ENCODE measurements at regions not wholly inside any gene's neighbourhood (a gene's known extent, or its start where the extent isn't known, plus 50 kb on each side); places are given as distances from the start of the nearest gene placed in this dataset.

- no peak for DNase-seq (ENCODE audit: low read depth in 6 of 9, low spot score in 9 of 9)
- Histone ChIP-seq H3K9me3 (ENCODE audit: control insufficient read depth in 2 of 2, insufficient read depth in 1 of 2, low read length in 1 of 2) (no peaks in the 10 kb centered on the region), H3K27ac (ENCODE audit: low read depth in 1 of 2, low read length in 1 of 2) (no peak overlapping the region), H3K36me3 (ENCODE audit: control insufficient read depth in 2 of 2, insufficient read depth in 2 of 2, low read length in 1 of 2) (no peaks in the 10 kb centered on the region), H3K4me1 (ENCODE audit: control insufficient read depth in 2 of 2, insufficient read depth in 2 of 2, low read length in 2 of 2) (no peaks in the 10 kb centered on the region), H3K4me3 (ENCODE audit: low read length in 2 of 2) (no peak overlapping the region), H3K27me3 (ENCODE audit: control insufficient read depth in 2 of 2, insufficient read depth in 1 of 2, low read length in 1 of 2) (no peaks in the 10 kb centered on the region)
- 96% methylated on average over 4 of the region's 4 CpGs for WGBS
Measured at GRCh38 chr22:27130906-27131305, 473.5 kb downstream of the MIAT start.

DNA sequence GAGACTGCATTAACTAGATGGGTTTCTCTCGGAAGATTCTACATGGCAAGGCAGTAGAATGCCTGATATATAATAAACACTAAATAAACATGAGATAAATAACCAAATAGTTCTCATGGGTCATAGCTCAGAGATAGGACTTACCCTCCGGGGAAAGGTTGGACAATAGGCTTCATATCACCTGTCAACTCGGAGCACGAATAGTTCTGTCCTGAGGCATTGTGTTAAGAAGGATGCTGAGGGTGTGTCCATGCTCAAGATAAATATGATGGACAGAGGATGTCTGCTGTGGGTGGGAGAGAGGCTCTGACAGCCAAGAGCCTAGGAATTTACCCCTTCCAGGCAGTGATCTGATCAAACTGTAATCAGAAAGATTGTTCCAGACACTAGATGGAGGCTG is 474.0 kb downstream of the MIAT start:
- Histone ChIP-seq H3K27me3 (ENCODE audit: control insufficient read depth in 2 of 2, insufficient read depth in 1 of 2, low read length in 1 of 2) (no peaks in the 10 kb centered on the region), H3K9me3 (ENCODE audit: control insufficient read depth in 2 of 2, insufficient read depth in 1 of 2, low read length in 1 of 2) (no peaks in the 10 kb centered on the region), H3K36me3 (ENCODE audit: control insufficient read depth in 2 of 2, insufficient read depth in 2 of 2, low read length in 1 of 2) (no peaks in the 10 kb centered on the region), H3K4me3 (ENCODE audit: low read length in 2 of 2) (no peak overlapping the region), H3K4me1 (ENCODE audit: control insufficient read depth in 2 of 2, insufficient read depth in 2 of 2, low read length in 2 of 2) (no peaks in the 10 kb centered on the region), H3K27ac (ENCODE audit: low read depth in 1 of 2, low read length in 1 of 2) (no peak overlapping the region)
- DNase-seq (ENCODE audit: low read depth in 6 of 9, low spot score in 9 of 9) = no peak
- 88% methylated on average over 4 of the region's 4 CpGs for WGBS

GRCh38 chr22:27132400-27132799 is 475.0 kb downstream of the MIAT start:
- H3K9me3 ChIP-seq (ENCODE audit: control insufficient read depth in 2 of 2, insufficient read depth in 1 of 2, low read length in 1 of 2) = no peaks in the 10 kb centered on the region
- 93% methylated on average over 3 of the region's 3 CpGs for WGBS
- no peaks in the 10 kb centered on the region for H3K36me3 ChIP-seq (ENCODE audit: control insufficient read depth in 2 of 2, insufficient read depth in 2 of 2, low read length in 1 of 2)
- H3K4me1 ChIP-seq (ENCODE audit: control insufficient read depth in 2 of 2, insufficient read depth in 2 of 2, low read length in 2 of 2) = no peaks in the 10 kb centered on the region
- H3K27ac ChIP-seq (ENCODE audit: low read depth in 1 of 2, low read length in 1 of 2) = no peak overlapping the region
- no peaks in the 10 kb centered on the region for H3K27me3 ChIP-seq (ENCODE audit: control insufficient read depth in 2 of 2, insufficient read depth in 1 of 2, low read length in 1 of 2)
- DNase-seq (ENCODE audit: low read depth in 6 of 9, low spot score in 9 of 9) = no peak
- H3K4me3 ChIP-seq (ENCODE audit: low read length in 2 of 2) = no peak overlapping the region

GRCh38 chr22:27133019-27133431 is 475.6 kb downstream of the MIAT start:
- Histone ChIP-seq H3K9me3 (ENCODE audit: control insufficient read depth in 2 of 2, insufficient read depth in 1 of 2, low read length in 1 of 2) (no peaks in the 10 kb centered on the region), H3K27me3 (ENCODE audit: control insufficient read depth in 2 of 2, insufficient read depth in 1 of 2, low read length in 1 of 2) (no peaks in the 10 kb centered on the region), H3K4me1 (ENCODE audit: control insufficient read depth in 2 of 2, insufficient read depth in 2 of 2, low read length in 2 of 2) (no peaks in the 10 kb centered on the region), H3K4me3 (ENCODE audit: low read length in 2 of 2) (no peak overlapping the region), H3K27ac (ENCODE audit: low read depth in 1 of 2, low read length in 1 of 2) (no peak overlapping the region), H3K36me3 (ENCODE audit: control insufficient read depth in 2 of 2, insufficient read depth in 2 of 2, low read length in 1 of 2) (no peaks in the 10 kb centered on the region)
- WGBS = 46% methylated on average over 10 of the region's 10 CpGs
- DNase-seq (ENCODE audit: low read depth in 6 of 9, low spot score in 9 of 9) = no peak

DNA sequence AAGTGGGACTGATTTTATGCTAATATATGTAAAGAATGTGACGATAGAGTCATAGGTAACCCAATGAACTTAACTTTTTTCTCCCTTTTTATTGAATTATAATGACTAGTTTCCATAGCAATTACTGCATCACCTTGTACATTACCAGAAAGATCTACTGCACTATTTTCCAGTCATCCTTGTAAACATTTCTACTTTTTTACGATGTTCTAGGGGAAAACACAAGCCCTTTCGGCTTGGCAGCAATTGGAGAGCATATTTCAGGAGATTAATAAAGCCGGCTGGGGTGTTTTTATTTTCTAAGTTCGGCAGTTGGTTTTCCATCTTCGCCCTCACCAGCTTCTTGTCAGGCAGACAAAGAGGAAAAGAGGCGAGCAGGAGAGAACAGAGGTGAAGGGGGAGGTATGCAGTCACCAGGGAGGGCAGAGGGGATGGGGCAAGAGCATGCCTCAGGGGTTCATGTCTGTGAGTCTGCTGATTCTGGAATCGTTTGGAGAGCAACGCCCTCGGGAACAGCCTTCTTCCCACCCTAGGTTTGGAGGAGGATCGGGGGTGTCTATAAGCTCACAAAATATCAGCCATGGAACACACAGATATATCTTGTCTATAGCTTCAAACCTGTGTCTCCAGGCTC is 476.4 kb downstream of the MIAT start:
- WGBS = 85% methylated on average over 11 of the region's 11 CpGs
- H3K27ac ChIP-seq (ENCODE audit: low read depth in 1 of 2, low read length in 1 of 2) = no peak overlapping the region

DNA sequence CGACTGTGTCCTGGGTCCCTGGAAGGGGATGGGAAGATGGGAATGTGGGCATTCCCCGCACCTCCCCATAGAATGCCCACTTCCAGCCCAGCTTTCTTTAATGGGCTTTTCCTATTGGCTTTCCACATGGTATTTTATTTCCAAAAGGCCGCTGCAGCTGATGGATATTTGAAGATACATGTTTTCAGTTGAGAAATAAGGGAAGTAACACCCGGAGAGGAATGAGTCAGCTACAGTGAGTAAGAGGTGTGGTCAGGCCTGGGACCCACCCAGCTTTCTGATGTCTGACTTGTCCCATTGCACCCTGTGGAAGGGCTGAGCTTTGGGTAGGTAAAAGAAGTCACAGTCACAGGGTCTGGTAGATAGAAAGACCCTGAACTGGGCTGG is 476.9 kb downstream of the MIAT start:
- 41% methylated on average over 4 of the region's 4 CpGs for WGBS
- H3K4me1 ChIP-seq (ENCODE audit: control insufficient read depth in 2 of 2, insufficient read depth in 2 of 2, low read length in 2 of 2) = no peaks in the 10 kb centered on the region
- no peak overlapping the region for H3K27ac ChIP-seq (ENCODE audit: low read depth in 1 of 2, low read length in 1 of 2)
- no peaks in the 10 kb centered on the region for H3K9me3 ChIP-seq (ENCODE audit: control insufficient read depth in 2 of 2, insufficient read depth in 1 of 2, low read length in 1 of 2)
- no peak overlapping the region for H3K4me3 ChIP-seq (ENCODE audit: low read length in 2 of 2)
- peak in 1 of 9 donors; percentile 7 for DNase-seq (ENCODE audit: low read depth in 6 of 9, low spot score in 9 of 9)
- no peaks in the 10 kb centered on the region for H3K27me3 ChIP-seq (ENCODE audit: control insufficient read depth in 2 of 2, insufficient read depth in 1 of 2, low read length in 1 of 2)
- no peaks in the 10 kb centered on the region for H3K36me3 ChIP-seq (ENCODE audit: control insufficient read depth in 2 of 2, insufficient read depth in 2 of 2, low read length in 1 of 2)

More for the DNA sequence above, 476.4 kb downstream of the MIAT start:
- Histone ChIP-seq H3K4me1 (ENCODE audit: control insufficient read depth in 2 of 2, insufficient read depth in 2 of 2, low read length in 2 of 2) (no peaks in the 10 kb centered on the region), H3K27me3 (ENCODE audit: control insufficient read depth in 2 of 2, insufficient read depth in 1 of 2, low read length in 1 of 2) (no peaks in the 10 kb centered on the region), H3K4me3 (ENCODE audit: low read length in 2 of 2) (no peak overlapping the region), H3K9me3 (ENCODE audit: control insufficient read depth in 2 of 2, insufficient read depth in 1 of 2, low read length in 1 of 2) (no peaks in the 10 kb centered on the region), H3K36me3 (ENCODE audit: control insufficient read depth in 2 of 2, insufficient read depth in 2 of 2, low read length in 1 of 2) (no peaks in the 10 kb centered on the region)
- no peak for DNase-seq (ENCODE audit: low read depth in 6 of 9, low spot score in 9 of 9)

DNA sequence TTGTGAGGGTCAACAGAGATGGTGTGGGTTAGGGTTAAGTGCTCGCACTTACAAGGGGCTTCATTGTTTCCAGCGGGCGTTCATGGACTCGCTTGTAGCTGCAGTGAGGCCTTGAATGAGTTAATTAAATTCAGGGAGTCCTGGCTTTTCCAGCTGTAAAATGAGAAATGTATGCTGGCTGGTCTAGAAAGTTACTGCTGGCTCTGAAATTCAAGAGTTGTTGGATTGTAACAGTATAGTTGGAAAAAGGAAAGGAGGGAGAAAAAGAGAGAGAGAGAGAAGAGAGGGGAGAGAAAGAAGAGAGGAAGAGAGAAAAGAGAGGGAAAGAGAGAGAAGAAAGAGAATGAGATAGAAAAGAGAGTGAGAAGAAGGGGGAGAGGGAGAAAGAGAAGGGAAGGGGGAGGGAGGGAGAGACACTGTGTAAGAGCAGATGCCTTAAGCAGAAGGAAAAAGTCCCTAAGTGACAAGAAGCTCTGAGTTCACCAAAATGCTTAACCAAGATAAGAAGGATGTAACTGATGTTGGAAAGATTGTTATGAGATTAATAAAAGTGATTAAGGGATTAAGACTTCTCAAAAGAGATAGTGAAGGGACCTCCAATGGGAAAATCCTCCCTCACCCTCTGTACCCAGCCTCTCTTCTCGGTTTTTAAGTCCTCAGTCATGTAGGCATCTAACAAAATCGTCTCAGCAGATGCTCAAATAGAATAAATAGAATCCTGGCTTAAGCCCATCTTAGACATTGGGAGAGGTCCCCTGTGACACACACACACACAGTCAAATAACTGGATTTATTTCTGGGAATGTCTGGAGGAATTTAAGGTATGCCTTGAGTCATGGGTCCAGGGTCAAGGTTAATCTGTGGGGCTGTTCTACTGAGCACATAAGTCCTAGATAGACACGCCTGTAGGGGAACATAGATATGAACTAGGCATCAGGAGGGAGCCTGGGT is 477.9 kb downstream of the MIAT start:
- no peaks in the 10 kb centered on the region for H3K4me1 ChIP-seq (ENCODE audit: control insufficient read depth in 2 of 2, insufficient read depth in 2 of 2, low read length in 2 of 2)

GRCh38 chr22:27136596-27136995 is 479.2 kb downstream of the MIAT start:
- WGBS = 97% methylated on average over 2 of the region's 2 CpGs
- no peaks in the 10 kb centered on the region for H3K9me3 ChIP-seq (ENCODE audit: control insufficient read depth in 2 of 2, insufficient read depth in 1 of 2, low read length in 1 of 2)
- H3K27me3 ChIP-seq (ENCODE audit: control insufficient read depth in 2 of 2, insufficient read depth in 1 of 2, low read length in 1 of 2) = no peaks in the 10 kb centered on the region
- H3K36me3 ChIP-seq (ENCODE audit: control insufficient read depth in 2 of 2, insufficient read depth in 2 of 2, low read length in 1 of 2) = no peaks in the 10 kb centered on the region
- DNase-seq (ENCODE audit: low read depth in 6 of 9, low spot score in 9 of 9) = no peak
- H3K4me1 ChIP-seq (ENCODE audit: control insufficient read depth in 2 of 2, insufficient read depth in 2 of 2, low read length in 2 of 2) = no peaks in the 10 kb centered on the region
- no peak overlapping the region for H3K27ac ChIP-seq (ENCODE audit: low read depth in 1 of 2, low read length in 1 of 2)
- no peak overlapping the region for H3K4me3 ChIP-seq (ENCODE audit: low read length in 2 of 2)

More for the DNA sequence above, 477.9 kb downstream of the MIAT start:
- 90% methylated on average over 7 of the region's 7 CpGs for WGBS
- H3K9me3 ChIP-seq (ENCODE audit: control insufficient read depth in 2 of 2, insufficient read depth in 1 of 2, low read length in 1 of 2) = no peaks in the 10 kb centered on the region
- H3K36me3 ChIP-seq (ENCODE audit: control insufficient read depth in 2 of 2, insufficient read depth in 2 of 2, low read length in 1 of 2) = no peaks in the 10 kb centered on the region
- DNase-seq (ENCODE audit: low read depth in 6 of 9, low spot score in 9 of 9) = no peak
- H3K4me3 ChIP-seq (ENCODE audit: low read length in 2 of 2) = no peak overlapping the region
- no peak overlapping the region for H3K27ac ChIP-seq (ENCODE audit: low read depth in 1 of 2, low read length in 1 of 2)
- no peaks in the 10 kb centered on the region for H3K27me3 ChIP-seq (ENCODE audit: control insufficient read depth in 2 of 2, insufficient read depth in 1 of 2, low read length in 1 of 2)

DNA sequence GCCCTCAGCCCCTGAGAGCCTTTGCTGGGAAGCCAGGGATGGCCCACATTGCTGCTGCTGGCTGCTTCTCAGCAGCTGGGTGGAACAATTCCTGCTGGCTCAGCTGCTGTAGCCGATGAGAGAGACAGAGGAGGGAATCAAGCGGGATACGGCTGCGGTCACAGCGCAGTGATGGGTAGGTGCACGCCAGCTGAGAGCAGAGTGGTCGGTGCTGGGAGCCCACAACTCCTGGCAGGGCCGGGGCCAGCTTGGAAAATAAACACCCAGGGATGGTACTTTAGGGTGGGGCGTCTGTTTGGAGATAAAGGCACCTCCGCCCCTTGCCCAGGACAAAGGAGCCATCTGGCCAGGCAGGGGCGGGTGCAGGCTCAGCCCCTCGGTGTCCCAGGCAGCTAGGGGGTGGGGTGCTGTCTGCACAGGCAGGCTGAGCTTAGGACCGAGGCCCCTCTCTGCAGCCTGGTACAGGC is 480.5 kb downstream of the MIAT start:
- no peak for DNase-seq (ENCODE audit: low read depth in 6 of 9, low spot score in 9 of 9)
- Histone ChIP-seq H3K27me3 (ENCODE audit: control insufficient read depth in 2 of 2, insufficient read depth in 1 of 2, low read length in 1 of 2) (no peaks in the 10 kb centered on the region), H3K4me3 (ENCODE audit: low read length in 2 of 2) (no peak overlapping the region), H3K9me3 (ENCODE audit: control insufficient read depth in 2 of 2, insufficient read depth in 1 of 2, low read length in 1 of 2) (no peaks in the 10 kb centered on the region), H3K27ac (ENCODE audit: low read depth in 1 of 2, low read length in 1 of 2) (no peak overlapping the region), H3K36me3 (ENCODE audit: control insufficient read depth in 2 of 2, insufficient read depth in 2 of 2, low read length in 1 of 2) (no peaks in the 10 kb centered on the region), H3K4me1 (ENCODE audit: control insufficient read depth in 2 of 2, insufficient read depth in 2 of 2, low read length in 2 of 2) (no peaks in the 10 kb centered on the region)
- 93% methylated on average over 13 of the region's 13 CpGs for WGBS
